HUES48 (cell line): ENCODE measurements at regions not wholly inside any gene's neighbourhood (a gene's known extent, or its start where the extent isn't known, plus 50 kb on each side); places are given as distances from the start of the nearest gene placed in this dataset.
"Not testable (repeated sequence)": the region's sequence is repeated elsewhere in the genome, so short reads cannot be mapped to it uniquely, and the experiment has no call there.

Experiments
- H3K27ac ChIP-seq: one replicate; pipeline ENCODE4 v1.7.0; 2013; ENCODE audit warnings: low read depth, low read length, inconsistent platforms
- H3K27me3 ChIP-seq: 2 replicates; pipeline ENCODE4 v1.6.1; 2013; ENCODE audit warnings: mild to moderate bottlenecking, low read length; ENCODE audit not compliant: control insufficient read depth, insufficient read depth
- H3K36me3 ChIP-seq: 2 replicates; pipeline ENCODE4 v1.6.1; 2013; ENCODE audit warnings: low read length; ENCODE audit not compliant: control insufficient read depth, insufficient read depth
- H3K4me1 ChIP-seq: 2 replicates; pipeline ENCODE4 v1.6.1; 2013; ENCODE audit warnings: mild to moderate bottlenecking, low read length; ENCODE audit not compliant: control insufficient read depth, insufficient read depth
- H3K4me3 ChIP-seq: 2 replicates; pipeline ENCODE4 v1.5.1; 2013; ENCODE audit warnings: mild to moderate bottlenecking, low read depth, low read length
- H3K9ac ChIP-seq: 2 replicates; pipeline ENCODE4 v1.6.1; 2013; ENCODE audit warnings: mild to moderate bottlenecking, low read depth, low read length, moderate library complexity
- H3K9me3 ChIP-seq: 2 replicates; pipeline ENCODE4 v1.6.1; 2013; ENCODE audit warnings: low read length; ENCODE audit not compliant: control insufficient read depth, insufficient read depth

GRCh38 chr16:52755396-52755795 lies 208.5 kb upstream of the TOX3 start:
- H3K27me3 ChIP-seq = no peaks in the 10 kb centered on the region

GRCh38 chr16:52751035-52751434 lies 204.1 kb upstream of the TOX3 start:
- H3K4me3 ChIP-seq = no peak overlapping the region
- H3K4me1 ChIP-seq = no peaks in the 10 kb centered on the region
- H3K9ac ChIP-seq = no peak overlapping the region
- no peaks in the 10 kb centered on the region for H3K36me3 ChIP-seq
- H3K27me3 ChIP-seq = no peaks in the 10 kb centered on the region
- no peaks in the 10 kb centered on the region for H3K9me3 ChIP-seq
- no peak overlapping the region for H3K27ac ChIP-seq

More at GRCh38 chr16:52755396-52755795, 208.5 kb upstream of the TOX3 start:
- no peaks in the 10 kb centered on the region for H3K36me3 ChIP-seq
- no peaks in the 10 kb centered on the region for H3K9me3 ChIP-seq
- no peak overlapping the region for H3K27ac ChIP-seq
- H3K4me3 ChIP-seq = no peak overlapping the region
- no peak overlapping the region for H3K9ac ChIP-seq
- H3K4me1 ChIP-seq = no peaks in the 10 kb centered on the region

GRCh38 chr16:52748741-52749140 lies 201.8 kb upstream of the TOX3 start:
- H3K27ac ChIP-seq = no peak overlapping the region
- H3K9me3 ChIP-seq = no peaks in the 10 kb centered on the region
- no peaks in the 10 kb centered on the region for H3K36me3 ChIP-seq
- H3K4me1 ChIP-seq = no peaks in the 10 kb centered on the region
- no peaks in the 10 kb centered on the region for H3K27me3 ChIP-seq
- H3K4me3 ChIP-seq = no peak overlapping the region
- H3K9ac ChIP-seq = no peak overlapping the region

DNA sequence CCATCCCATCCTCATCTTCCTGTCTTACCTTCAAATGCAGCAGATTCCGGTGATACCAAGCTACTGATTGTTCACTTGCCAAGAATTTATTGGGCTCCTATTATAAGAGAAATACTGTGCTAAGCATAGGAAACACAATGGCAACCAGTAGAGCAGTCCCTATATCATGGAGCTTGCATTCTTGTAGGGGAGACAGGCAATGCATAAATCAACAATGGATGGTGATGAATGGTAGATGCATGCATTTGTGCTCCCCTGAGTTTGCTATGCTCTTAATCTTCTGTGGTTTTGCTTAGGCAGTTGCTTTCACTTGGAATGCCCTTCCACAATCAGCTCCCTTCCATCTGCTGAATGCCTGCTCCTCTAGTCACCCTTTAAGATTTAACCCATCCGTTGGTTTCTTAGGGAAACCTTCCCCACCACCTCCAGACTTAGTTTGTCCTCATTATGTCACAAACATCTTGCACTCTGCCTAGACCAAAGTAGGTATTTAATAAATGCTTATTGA lies 200.2 kb upstream of the TOX3 start:
- H3K4me3 ChIP-seq = no peak overlapping the region
- H3K4me1 ChIP-seq = peaks cover 2% of the 10 kb centered on the region
- no peaks in the 10 kb centered on the region for H3K36me3 ChIP-seq
- no peak overlapping the region for H3K9ac ChIP-seq
- no peak overlapping the region for H3K27ac ChIP-seq
- no peaks in the 10 kb centered on the region for H3K27me3 ChIP-seq
- no peaks in the 10 kb centered on the region for H3K9me3 ChIP-seq

DNA sequence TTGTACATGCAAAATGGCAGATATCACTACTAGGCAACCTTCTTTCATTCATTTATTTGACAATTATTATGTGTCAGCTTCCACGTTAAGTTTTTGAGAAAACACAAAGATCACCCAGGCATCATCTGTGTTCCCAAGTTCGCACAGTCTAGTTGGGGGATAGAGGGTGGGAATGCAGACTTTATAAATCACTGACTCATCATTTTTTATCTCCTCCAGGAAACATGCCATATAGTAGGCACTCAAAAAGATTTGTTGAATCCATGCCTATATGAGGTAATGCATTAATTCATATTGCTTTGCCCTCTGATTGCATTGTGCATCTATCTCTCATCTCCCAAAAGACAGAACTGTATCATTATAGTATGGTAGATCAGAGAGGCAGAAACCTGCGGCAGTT lies 196.8 kb upstream of the TOX3 start:
- Histone ChIP-seq H3K36me3 (no peaks in the 10 kb centered on the region), H3K4me1 (peaks cover 21% of the 10 kb centered on the region), H3K27me3 (no peaks in the 10 kb centered on the region), H3K4me3 (no peak overlapping the region), H3K9ac (no peak overlapping the region), H3K27ac (no peak overlapping the region), H3K9me3 (peaks cover 2% of the 10 kb centered on the region; the same call in 1 of the 2 replicates)

DNA sequence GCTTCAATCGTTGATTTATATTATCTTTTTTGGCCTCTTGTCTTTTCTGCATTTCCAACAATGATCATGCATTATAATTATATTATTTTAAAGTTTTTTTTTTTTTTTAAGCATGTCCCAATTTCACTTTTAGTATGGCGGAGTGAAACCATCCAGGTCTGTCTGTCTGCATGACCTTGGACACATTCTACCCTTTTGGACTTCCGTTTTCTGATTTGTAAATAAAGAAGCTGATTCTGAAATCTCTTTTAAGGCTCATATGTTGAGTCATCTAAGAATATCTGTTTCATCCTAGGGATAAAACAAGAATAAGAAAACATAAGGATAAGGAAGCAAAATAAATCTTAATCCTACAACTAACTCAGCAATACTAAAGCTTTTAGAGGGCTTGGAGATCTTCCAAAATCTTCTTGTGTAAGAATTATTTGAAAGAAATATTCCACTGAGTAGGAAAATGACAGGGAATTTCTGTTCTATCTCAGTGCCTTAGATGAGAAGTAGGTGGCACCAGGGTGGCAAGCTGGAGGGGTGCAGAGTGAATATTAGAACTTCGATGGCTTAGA lies 195.7 kb upstream of the TOX3 start:
- Histone ChIP-seq H3K4me3 (no peak overlapping the region), H3K4me1 (peaks cover 21% of the 10 kb centered on the region), H3K27me3 (no peaks in the 10 kb centered on the region), H3K27ac (no peak overlapping the region), H3K9me3 (peaks cover 2% of the 10 kb centered on the region; the same call in 1 of the 2 replicates), H3K36me3 (no peaks in the 10 kb centered on the region), H3K9ac (no peak overlapping the region)

GRCh38 chr16:52742052-52742451 lies 195.1 kb upstream of the TOX3 start:
- H3K36me3 ChIP-seq = no peaks in the 10 kb centered on the region
- peak overlapping the region; percentile 37; the same call in 1 of the 2 replicates for H3K9ac ChIP-seq
- peak overlapping the region; percentile 31; the same call in 1 of the 2 replicates for H3K4me3 ChIP-seq
- peaks cover 21% of the 10 kb centered on the region for H3K4me1 ChIP-seq
- peaks cover 2% of the 10 kb centered on the region; the same call in 1 of the 2 replicates for H3K9me3 ChIP-seq
- peak overlapping the region; percentile 43 for H3K27ac ChIP-seq
- H3K27me3 ChIP-seq = no peaks in the 10 kb centered on the region

GRCh38 chr16:52741351-52741750 lies 194.4 kb upstream of the TOX3 start:
- H3K9ac ChIP-seq = peak overlapping the region; percentile 37; the same call in 1 of the 2 replicates
- H3K4me1 ChIP-seq = peaks cover 21% of the 10 kb centered on the region
- peak overlapping the region; percentile 31 for H3K4me3 ChIP-seq
- H3K27me3 ChIP-seq = no peaks in the 10 kb centered on the region
- peaks cover 2% of the 10 kb centered on the region; the same call in 1 of the 2 replicates for H3K9me3 ChIP-seq
- peak overlapping the region; percentile 76 for H3K27ac ChIP-seq
- no peaks in the 10 kb centered on the region for H3K36me3 ChIP-seq

- H3K36me3 ChIP-seq = no peaks in the 10 kb centered on the region
- H3K27me3 ChIP-seq = no peaks in the 10 kb centered on the region
- H3K4me1 ChIP-seq = peaks cover 21% of the 10 kb centered on the region
- H3K27ac ChIP-seq = peak overlapping the region; percentile 76
- H3K4me3 ChIP-seq = no peak overlapping the region
- peaks cover 2% of the 10 kb centered on the region; the same call in 1 of the 2 replicates for H3K9me3 ChIP-seq
- H3K9ac ChIP-seq = no peak overlapping the region
Measured at GRCh38 chr16:52740766-52741165, 193.8 kb upstream of the TOX3 start.

- H3K4me3 ChIP-seq = no peak overlapping the region
- H3K27ac ChIP-seq = no peak overlapping the region
- peaks cover 21% of the 10 kb centered on the region for H3K4me1 ChIP-seq
- no peak overlapping the region for H3K9ac ChIP-seq
- H3K9me3 ChIP-seq = peaks cover 2% of the 10 kb centered on the region; the same call in 1 of the 2 replicates
- H3K27me3 ChIP-seq = no peaks in the 10 kb centered on the region
- H3K36me3 ChIP-seq = no peaks in the 10 kb centered on the region
Measured at GRCh38 chr16:52740333-52740732, 193.4 kb upstream of the TOX3 start.

DNA sequence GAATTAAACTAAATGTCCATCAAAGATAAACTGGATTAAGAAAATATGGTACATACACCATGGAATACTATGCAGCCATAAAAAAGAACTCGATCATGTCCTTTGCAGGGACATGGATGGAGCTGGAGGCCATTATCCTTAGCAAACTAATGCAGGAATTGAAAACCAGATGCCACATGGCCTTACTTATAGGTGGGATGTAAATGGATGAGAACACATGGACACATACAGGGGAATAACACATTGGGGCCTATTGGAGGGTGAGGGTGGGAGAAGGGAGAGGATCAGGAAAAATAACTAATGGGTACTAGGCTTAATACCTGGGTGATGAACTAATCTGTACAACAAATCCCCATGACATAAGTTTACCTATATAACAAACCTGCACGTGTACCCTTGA lies 192.0 kb upstream of the TOX3 start:
- not testable (repeated sequence) for H3K27me3 ChIP-seq, H3K36me3 ChIP-seq, H3K9ac ChIP-seq, H3K4me3 ChIP-seq, H3K27ac ChIP-seq, H3K9me3 ChIP-seq
- peaks cover 21% of the 10 kb centered on the region for H3K4me1 ChIP-seq
